HG03135 (cell line): ENCODE measurements at regions not wholly inside any gene's neighbourhood (a gene's known extent, or its start where the extent isn't known, plus 50 kb on each side); places are given as distances from the start of the nearest gene placed in this dataset.

Experiments used
- ATAC-seq: cut with Tn5 transposase; IDR thresholded peaks from one replicate; pipeline ENCODE4 v1.9.1; 2021; ENCODE audit warnings: mild to moderate bottlenecking, moderate library complexity; ENCODE audit not compliant: unreplicated experiment

DNA sequence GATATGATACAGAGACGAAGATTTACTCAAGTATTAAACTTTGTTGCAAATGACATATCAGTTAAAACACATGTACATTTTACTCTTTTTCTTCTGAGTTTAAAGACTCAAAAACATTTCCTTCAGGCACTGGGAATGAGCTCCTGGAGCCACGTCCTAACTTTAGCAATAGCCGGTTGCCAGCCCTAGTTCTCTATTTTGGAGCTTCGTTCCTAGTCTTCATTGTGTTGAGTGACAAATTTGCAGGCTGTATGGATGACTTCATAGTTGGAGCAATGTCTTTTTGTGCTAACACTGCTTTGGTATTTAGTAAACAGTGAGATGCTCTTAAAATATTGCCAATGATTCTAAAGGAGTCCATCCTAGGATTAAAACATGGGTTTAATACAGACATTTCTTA, 190.9 kb downstream of the FAT4 start:
- no peak for ATAC-seq

DNA sequence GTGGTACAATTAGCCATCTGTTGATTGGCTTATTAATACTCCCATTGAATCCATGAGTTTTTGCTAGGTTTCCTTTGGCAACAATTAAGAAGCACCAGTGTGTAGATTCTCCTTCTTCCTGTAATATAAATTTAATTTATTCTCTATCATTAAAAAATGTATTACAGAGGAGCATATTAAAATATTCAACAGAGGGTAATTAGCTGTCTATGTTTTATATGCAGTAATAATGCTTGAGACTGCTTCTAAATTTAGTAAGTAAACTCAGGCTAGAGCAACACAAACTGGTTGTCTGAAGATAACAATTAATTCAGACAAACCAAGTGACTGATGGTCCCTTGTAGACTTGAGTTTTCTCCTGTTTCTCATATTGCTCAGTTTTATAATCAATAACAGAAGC, 192.4 kb downstream of the FAT4 start:
- no peak for ATAC-seq

- no peak for ATAC-seq
These were observed 197.0 kb downstream of the FAT4 start for GRCh38 chr4:125511715-125512114.

- ATAC-seq, result no peak
These were observed 200.3 kb downstream of the FAT4 start for GRCh38 chr4:125515016-125515415.

DNA sequence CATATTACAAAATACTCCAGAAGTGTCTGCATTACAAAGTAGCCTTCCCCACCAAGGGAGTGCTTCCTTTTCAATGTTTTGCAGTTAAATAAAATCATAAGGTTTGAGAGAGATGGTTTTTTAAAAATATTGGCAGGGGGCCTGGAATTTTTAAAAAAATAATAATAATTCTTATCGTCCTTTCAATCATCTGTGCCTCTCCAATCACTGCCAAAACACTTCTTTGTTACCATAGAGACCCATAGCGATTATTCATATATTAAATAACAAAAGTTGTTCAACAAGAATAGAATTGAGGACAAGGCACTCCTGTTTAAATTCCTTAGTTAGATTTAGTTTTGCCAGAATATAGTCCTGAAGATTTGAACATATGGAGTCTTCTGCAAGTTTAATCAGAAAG, 203.1 kb downstream of the FAT4 start:
- ATAC-seq, result no peak

DNA sequence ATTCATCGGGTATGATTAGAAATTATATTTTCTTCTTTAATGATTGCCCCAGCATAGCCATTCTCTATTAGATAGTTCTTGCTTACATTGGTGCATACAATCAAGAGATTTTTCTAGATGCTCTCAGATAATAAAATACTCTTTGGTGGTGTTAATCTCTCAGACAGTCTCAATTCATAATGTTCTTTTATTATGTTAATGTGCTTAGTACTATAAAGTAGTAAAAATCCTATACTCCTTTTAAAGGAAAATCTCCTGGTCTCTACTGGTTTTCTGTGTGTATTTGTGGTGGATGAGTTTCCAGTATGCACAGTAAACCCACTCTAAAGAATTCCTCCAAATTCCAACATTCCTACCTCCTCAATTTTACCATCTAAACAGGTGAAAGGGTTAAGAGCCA, 203.5 kb downstream of the FAT4 start:
- ATAC-seq, result no peak

GRCh38 chr4:125519371-125520146, 204.8 kb downstream of the FAT4 start:
- ATAC-seq, result no peak

GRCh38 chr4:125520258-125520990, 205.7 kb downstream of the FAT4 start:
- no peak for ATAC-seq

GRCh38 chr4:125522588-125522987, 207.8 kb downstream of the FAT4 start:
- ATAC-seq, result no peak

GRCh38 chr4:125522992-125523391, 208.2 kb downstream of the FAT4 start:
- ATAC-seq, result no peak

DNA sequence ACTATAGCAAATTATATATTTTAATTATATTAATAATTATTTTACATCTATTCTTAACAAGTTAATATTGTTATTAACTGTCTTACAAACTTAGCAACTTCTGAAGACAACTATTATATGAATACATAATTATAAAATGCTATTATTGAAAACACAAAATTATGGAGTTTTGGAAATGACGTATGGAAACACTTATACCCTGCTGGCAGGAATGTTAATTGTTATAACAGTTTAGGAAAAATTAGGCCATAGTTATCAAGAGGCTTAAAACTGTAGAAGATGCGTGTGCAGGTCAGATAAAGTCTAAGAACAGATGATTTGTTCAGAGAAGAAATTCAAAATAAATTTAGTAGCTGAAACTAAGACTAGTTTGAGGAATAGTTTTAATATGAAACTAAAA, 211.7 kb downstream of the FAT4 start:
- no peak for ATAC-seq

DNA sequence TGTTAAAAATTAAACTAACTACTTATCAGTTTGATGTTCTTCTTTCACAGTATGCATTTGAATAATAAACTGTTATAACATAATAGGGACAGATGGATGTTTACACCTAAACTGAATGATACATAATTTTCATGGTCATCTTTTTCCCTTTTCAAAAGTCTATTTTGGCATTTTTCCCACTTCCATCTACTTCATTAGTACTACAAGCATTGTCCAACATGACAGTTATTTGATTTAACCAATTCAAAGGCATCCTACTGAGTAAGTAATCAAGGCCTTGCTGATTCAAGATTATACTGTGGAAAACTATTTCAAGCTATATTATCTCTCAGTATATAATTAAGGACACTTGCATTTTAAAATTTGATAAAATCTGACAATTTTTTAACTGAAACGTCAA, 212.9 kb downstream of the FAT4 start:
- no peak for ATAC-seq

DNA sequence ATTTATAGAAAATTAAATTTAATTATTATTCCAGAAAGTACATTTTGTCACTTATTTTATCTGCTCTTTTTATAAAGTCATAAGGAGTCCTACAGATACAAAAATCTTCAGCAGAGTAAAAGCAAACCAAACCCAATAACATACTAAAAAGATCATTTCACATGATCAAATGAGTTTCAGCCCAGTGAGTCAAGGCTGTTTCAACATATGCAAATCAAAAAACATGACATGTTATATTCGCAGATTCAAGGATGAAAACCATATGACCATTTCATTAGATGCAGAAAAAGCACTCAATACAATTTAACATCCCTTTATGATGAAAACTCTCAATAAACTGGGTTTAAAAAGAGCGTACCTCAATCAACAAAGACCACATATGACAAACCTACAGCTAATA, 214.3 kb downstream of the FAT4 start:
- ATAC-seq, result no peak

GRCh38 chr4:125538670-125539069, 223.9 kb downstream of the FAT4 start:
- ATAC-seq, result no peak

GRCh38 chr4:125539691-125540090, 224.9 kb downstream of the FAT4 start:
- ATAC-seq, result no peak

GRCh38 chr4:125541836-125542385, 227.2 kb downstream of the FAT4 start:
- no peak for ATAC-seq

DNA sequence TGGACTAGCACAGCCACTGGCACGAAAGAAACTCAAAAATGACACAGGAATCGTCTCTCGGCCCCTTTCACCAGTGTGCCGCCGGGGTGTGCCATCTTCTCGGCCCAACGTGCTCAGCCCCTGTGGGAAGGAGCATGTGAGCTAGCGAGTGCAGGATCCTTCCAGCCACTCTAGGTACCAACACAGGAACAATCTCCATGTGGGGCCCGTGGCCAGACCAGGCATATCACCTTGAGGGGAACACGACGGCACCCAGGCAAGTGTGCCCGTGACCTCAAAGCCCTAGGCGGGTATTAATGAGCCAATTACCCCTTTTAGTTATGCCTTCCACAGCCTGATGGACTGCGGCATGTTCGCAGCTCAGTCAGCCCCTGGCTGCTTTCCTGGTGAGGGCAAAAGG, 231.5 kb downstream of the FAT4 start:
- ATAC-seq, result no peak

DNA sequence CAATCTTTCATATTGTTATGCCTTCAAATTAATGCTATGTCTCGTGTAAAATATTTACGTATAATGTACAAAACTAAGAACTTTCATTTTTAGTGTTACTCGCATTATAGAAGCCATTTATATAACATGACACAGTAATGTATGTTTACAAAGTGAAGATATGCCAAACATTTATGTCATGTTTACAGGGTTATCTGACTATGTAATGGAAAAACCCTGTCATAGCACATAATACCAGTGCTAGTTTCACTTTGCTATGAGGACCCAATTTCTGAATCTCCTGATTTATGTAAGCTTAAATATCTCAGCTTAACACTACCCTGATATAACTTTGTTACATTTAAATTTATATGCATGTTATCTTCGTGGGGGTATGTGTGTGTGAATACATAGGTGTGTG, 233.1 kb downstream of the FAT4 start:
- no peak for ATAC-seq

DNA sequence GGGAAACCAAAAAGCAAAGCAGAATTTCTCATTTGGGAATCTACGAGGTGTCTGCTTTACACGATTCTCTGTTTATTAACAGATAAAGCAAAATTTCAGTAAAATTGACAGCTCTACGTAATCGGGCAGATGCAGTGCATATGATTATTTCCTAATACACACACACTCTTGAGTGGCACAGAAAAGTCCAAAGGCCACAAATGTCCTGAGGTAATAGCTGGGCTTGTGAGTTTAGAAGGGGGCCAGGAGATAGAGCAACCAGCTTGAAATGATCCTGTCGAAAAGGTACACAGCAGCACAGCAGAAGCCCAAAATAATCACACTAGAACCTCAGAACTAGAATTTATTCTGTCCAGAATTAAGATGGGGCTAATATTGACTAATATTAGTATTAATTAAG, 236.0 kb downstream of the FAT4 start:
- ATAC-seq, result no peak

DNA sequence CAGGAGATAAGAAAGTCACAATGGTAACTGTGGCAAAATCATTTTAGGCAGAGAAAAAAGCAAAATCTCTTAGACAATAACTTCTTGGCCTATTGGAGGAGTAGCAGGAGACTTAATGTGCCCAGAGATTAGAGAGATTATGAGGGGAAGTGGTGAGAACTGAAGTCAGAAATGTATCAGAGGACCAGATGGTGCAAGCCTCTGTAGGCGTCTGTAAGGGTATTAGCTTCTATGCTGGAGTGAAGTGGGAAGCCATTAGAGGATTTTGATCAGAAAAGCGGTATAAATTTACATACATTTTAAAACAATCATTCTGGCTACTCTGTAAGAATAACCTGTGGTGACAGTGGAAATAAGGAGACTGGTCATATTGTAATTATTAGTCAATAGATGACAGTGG, 236.7 kb downstream of the FAT4 start:
- no peak for ATAC-seq

GRCh38 chr4:125551967-125552366, 237.2 kb downstream of the FAT4 start:
- no peak for ATAC-seq

GRCh38 chr4:125572601-125573000, 257.8 kb downstream of the FAT4 start:
- no peak for ATAC-seq
